OCI-LY1 (cell line): ENCODE measurements at regions not wholly inside any gene's neighbourhood (a gene's known extent, or its start where the extent isn't known, plus 50 kb on each side); places are given as distances from the start of the nearest gene placed in this dataset.

Experiments
- CTCF ChIP-seq: fragments of 200-600 bp; sonication (generic), shearing (Covaris generic); IDR thresholded peaks from 2 replicates; pipeline ENCODE4 v1.5.1; 2017; ENCODE audit warnings: mild to moderate bottlenecking, antibody characterized with exemption, low read length, moderate library complexity, mixed read lengths
- EZH2 ChIP-seq: fragments of 200-600 bp; sonication (generic), shearing (Covaris generic); IDR thresholded peaks from 2 replicates; pipeline ENCODE4 v1.8.0; 2017; ENCODE audit warnings: borderline replicate concordance, mixed run types, mild to moderate bottlenecking, antibody characterized with exemption, low read length, moderate library complexity, mixed read lengths

GRCh38 chr9:84151236-84151635, 170.6 kb downstream of the RMI1 start:
- TF ChIP-seq CTCF (no peak), EZH2 (no peak)
